ENCODE measurements at regions not wholly inside any gene's neighbourhood (a gene's known extent, or its start where the extent isn't known, plus 50 kb on each side); places are given as distances from the start of the nearest gene placed in this dataset.

DNA sequence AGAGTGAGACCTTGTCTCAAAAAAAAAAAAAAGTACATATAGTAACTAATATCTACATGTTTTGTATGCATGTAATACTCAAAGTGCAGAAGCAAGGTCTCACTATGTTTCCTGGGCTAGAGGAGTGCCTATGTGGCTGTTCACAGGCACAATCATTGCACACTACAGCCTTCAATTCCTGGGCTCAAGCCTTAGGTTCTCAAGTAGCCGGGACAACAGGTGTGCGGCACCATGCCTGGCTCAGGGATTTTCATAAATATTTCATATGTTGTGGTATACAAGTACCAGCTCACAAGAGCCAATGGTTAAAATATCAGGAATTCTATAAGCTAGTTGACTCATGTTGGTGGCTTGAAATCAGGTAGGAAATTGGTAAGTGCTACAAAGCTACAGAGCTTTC is 94.8 kb downstream of the LARP7 start:
- TF ChIP-seq, protein P1, sequence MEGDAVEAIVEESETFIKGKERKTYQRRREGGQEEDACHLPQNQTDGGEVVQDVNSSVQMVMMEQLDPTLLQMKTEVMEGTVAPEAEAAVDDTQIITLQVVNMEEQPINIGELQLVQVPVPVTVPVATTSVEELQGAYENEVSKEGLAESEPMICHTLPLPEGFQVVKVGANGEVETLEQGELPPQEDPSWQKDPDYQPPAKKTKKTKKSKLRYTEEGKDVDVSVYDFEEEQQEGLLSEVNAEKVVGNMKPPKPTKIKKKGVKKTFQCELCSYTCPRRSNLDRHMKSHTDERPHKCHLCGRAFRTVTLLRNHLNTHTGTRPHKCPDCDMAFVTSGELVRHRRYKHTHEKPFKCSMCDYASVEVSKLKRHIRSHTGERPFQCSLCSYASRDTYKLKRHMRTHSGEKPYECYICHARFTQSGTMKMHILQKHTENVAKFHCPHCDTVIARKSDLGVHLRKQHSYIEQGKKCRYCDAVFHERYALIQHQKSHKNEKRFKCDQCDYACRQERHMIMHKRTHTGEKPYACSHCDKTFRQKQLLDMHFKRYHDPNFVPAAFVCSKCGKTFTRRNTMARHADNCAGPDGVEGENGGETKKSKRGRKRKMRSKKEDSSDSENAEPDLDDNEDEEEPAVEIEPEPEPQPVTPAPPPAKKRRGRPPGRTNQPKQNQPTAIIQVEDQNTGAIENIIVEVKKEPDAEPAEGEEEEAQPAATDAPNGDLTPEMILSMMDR (IDR thresholded peaks at IDR 0.05; ENCODE audit: insufficient read depth, low read length, poor library complexity, severe bottlenecking), result no peak

DNA sequence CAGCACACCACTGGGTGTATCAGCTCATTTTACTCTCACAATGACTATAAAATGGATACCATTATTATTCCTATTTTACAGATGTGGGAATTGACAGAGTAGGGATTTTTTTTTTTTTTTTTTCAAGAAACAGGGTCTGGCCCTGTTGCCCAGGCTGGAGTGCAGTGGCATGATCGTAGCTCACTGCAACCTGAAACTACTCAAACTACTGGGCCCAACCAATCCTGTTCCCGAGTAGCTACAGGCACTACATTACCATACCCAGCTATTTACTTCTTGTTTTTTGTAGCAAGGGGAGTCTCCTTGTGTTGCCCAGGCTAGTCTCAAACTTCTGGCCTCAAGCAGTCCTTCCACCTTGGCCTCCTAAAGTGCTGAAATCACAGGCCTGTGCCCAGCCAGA is 95.2 kb downstream of the LARP7 start:
- TF ChIP-seq, protein P1 (IDR thresholded peaks at IDR 0.05; ENCODE audit: insufficient read depth, low read length, poor library complexity, severe bottlenecking), result no peak
- Histone ChIP-seq H3K4me3 (ENCODE audit: low read depth, low read length) (no peak overlapping the region), H3K36me3 (ENCODE audit: control insufficient read depth, insufficient read depth, low read length) (no peaks in the 10 kb centered on the region), H3K27me3 (ENCODE audit: control insufficient read depth, insufficient read depth, low read length) (no peaks in the 10 kb centered on the region)
- no peak for DNase-seq (ENCODE audit: low read depth)

More for the DNA sequence above, 94.8 kb downstream of the LARP7 start:
- no peak overlapping the region for H3K4me3 ChIP-seq (ENCODE audit: low read depth, low read length)
- no peak for DNase-seq (ENCODE audit: low read depth)
- no peaks in the 10 kb centered on the region for H3K36me3 ChIP-seq (ENCODE audit: control insufficient read depth, insufficient read depth, low read length)
- no peaks in the 10 kb centered on the region for H3K27me3 ChIP-seq (ENCODE audit: control insufficient read depth, insufficient read depth, low read length)

DNA sequence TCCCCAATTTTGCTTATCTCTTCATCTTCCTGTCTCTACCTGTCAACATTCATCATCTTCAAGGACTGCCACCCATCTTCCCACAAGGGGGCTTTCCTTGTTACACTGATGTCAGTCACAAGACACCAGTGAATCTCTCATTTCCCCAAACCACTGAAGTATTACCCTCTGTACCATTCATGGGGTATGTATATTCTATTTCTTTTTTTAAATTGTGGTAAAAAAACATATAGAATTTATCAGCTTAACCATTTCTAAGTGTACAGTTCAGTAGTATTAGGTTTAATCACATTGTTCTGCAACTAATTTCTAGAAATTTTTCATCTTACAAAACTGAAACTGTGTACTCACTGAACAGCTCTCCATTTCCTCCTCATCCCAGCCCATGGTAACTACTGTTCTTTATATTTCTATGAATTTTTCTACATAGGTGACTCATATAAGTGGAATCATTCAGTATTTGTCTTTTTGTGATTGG is 98.6 kb downstream of the LARP7 start:
- H3K4me3 ChIP-seq (ENCODE audit: low read depth, low read length), result no peak overlapping the region
- TF ChIP-seq, protein P1 (IDR thresholded peaks at IDR 0.05; ENCODE audit: insufficient read depth, low read length, poor library complexity, severe bottlenecking), result no peak
- no peaks in the 10 kb centered on the region for H3K27me3 ChIP-seq (ENCODE audit: control insufficient read depth, insufficient read depth, low read length)
- no peaks in the 10 kb centered on the region for H3K36me3 ChIP-seq (ENCODE audit: control insufficient read depth, insufficient read depth, low read length)
- DNase-seq (ENCODE audit: low read depth), result no peak

DNA sequence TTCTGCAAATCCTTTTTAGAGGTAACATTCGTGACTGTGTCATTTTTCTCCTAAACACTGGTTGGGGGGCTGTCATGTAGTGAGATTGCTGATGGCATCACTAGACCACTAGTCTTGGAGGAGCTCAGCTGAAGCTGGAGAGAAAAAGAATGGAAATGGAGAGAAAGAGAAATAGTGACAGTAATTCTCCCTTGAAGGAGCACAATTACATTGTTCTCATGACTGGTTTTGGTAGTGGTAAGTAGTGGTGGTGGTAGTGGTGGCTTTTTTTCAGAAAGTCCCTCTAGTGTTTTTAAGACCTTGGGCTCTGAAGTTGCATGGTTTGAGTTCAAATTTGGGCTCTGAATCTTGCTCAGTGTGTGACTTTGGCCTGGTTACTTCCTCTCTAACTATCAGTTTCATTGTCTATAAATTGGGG is 99.8 kb downstream of the LARP7 start:
- no peak for DNase-seq (ENCODE audit: low read depth)
- H3K27me3 ChIP-seq (ENCODE audit: control insufficient read depth, insufficient read depth, low read length), result no peaks in the 10 kb centered on the region
- H3K36me3 ChIP-seq (ENCODE audit: control insufficient read depth, insufficient read depth, low read length), result no peaks in the 10 kb centered on the region
- no peak overlapping the region for H3K4me3 ChIP-seq (ENCODE audit: low read depth, low read length)
- TF ChIP-seq, protein P1 (IDR thresholded peaks at IDR 0.05; ENCODE audit: insufficient read depth, low read length, poor library complexity, severe bottlenecking), result no peak

DNA sequence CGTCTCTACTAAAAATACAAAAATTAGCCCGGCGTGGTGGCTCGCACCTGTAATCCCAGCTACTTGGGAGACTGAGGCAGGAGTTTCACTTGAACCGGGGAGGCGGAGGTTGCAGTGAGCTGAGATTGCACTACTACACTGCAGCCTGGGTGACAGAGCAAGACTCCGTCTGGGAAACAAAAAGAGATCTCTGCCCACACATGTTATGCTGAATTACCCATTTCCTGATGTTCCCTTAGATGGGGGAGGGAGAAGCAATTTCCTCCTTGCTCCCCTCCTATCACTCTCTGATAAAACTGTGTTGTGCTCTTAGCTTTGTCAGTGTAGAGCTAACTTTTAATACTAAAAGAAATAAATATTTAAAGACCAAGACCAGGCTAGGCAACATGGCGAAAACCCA is 102.5 kb downstream of the LARP7 start:
- Histone ChIP-seq H3K27me3 (ENCODE audit: control insufficient read depth, insufficient read depth, low read length) (no peaks in the 10 kb centered on the region), H3K4me3 (ENCODE audit: low read depth, low read length) (no peak overlapping the region), H3K36me3 (ENCODE audit: control insufficient read depth, insufficient read depth, low read length) (no peaks in the 10 kb centered on the region)
- TF ChIP-seq, protein P1 (IDR thresholded peaks at IDR 0.05; ENCODE audit: insufficient read depth, low read length, poor library complexity, severe bottlenecking), result no peak
- no peak for DNase-seq (ENCODE audit: low read depth)

- Histone ChIP-seq H3K36me3 (ENCODE audit: control insufficient read depth, insufficient read depth, low read length) (no peaks in the 10 kb centered on the region), H3K27me3 (ENCODE audit: control insufficient read depth, insufficient read depth, low read length) (no peaks in the 10 kb centered on the region), H3K4me3 (ENCODE audit: low read depth, low read length) (no peak overlapping the region)
- no peak for DNase-seq (ENCODE audit: low read depth)
- TF ChIP-seq, protein P1 (IDR thresholded peaks at IDR 0.05; ENCODE audit: insufficient read depth, low read length, poor library complexity, severe bottlenecking), result no peak
Measured at GRCh38 chr4:112747036-112747435, 110.1 kb downstream of the LARP7 start.

Measured in kidney epithelial cell (primary cell).